Brain pericyte (primary cell): ENCODE measurements at regions not wholly inside any gene's neighbourhood (a gene's known extent, or its start where the extent isn't known, plus 50 kb on each side); places are given as distances from the start of the nearest gene placed in this dataset.

ENCODE experiments used
- DNase-seq: peaks from one replicate; pipeline ENCODE4 v3.0.0-alpha.2; 2012; ENCODE audit warnings: low read depth, low spot score

DNA sequence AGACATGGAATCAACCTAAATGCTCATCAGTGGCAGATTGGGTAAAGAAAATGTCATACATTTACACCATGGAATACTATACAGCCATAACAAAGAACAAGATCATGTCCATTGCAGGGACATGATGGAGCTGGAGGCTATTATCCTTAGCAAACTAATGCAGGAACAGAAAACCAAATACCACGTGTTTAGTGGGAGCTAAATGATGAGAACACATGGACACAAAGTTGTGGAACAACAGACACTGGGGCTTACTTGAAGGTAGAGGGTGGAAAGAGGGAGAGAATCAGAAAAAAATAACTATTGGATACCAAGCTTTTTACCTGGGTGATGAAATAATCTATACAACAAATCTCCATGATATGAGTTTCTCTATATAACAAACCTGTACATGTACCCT, 701.3 kb downstream of the TBC1D32 start:
- DNase-seq, result no peak

DNA sequence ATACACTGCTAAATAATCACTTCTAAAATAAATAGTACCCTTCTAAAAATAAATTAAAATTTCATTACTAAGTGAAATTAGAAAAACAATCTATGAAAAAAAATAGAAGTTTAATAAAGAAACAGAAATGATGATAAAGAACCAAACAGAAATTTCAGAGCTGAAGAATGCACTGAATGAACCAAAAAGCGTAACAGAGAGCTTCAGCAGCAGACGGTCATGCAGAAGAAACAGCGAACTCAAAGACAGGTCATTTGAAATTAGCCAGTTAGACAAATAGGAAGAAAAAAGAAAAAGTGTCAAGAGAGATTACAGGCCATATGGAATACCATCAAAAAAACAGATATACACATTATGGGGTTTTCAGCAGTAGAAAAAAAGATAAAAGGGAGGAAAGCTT, 706.7 kb downstream of the TBC1D32 start:
- no peak for DNase-seq

DNA sequence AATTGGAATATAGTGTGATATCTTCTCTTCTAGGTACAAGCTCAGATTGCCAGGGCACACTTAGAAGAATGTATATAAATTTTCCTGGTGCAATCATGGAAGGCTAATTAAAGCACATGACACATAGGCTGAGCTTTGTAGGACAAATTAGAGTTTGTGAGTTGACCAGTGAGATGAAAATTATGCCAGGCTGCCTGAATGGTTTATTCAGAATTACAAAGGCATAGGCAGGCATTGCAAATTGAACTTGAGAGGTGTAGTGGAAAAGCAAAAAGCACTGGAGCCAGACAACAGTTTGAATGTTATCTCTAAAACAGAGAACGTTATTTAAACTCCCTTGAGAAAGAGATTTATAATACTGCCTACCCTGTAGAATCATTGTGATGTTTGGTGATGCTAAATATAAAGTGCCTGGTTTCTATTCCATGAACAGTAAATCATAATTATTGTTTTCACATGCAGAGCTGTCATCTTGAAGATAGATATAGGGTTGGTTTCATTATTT, 712.1 kb downstream of the TBC1D32 start:
- no peak for DNase-seq

DNA sequence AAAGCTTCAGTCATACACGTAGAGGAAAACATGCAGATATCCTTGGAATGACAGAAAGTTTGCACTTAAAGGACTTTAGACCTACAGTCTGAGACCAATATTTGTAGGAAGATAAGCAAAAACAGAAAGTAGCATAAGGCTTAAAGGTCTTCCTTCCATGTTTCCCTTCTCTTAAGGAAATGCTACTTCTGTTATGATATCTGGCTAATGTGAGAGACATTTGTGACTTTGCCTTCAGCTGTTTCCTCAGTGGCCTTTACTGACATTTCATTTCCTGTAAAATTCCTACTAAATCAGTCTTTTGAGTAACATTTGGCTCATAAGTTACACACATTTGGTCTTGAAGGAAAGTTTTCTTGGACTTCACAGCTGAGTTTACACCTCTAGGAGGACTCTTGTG, 713.4 kb downstream of the TBC1D32 start:
- no peak for DNase-seq

DNA sequence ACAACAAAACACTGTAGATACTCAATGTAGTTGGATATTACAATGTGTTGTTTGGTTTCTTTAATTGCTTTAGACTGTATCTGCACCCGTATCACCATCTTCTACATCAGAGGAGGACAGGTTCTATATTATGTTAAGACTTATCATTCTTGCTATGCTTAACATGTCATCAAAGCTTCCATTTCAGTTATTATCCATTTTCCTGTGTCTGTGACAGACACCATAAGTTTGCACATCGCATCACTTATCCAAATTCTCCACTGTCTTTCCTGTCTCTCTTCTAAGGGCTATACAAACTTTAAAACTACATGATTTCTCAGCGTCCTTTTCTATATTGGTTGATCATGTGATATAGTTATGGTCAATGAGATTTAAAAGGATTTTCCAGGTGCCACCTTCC, 719.0 kb downstream of the TBC1D32 start:
- no peak for DNase-seq

DNA sequence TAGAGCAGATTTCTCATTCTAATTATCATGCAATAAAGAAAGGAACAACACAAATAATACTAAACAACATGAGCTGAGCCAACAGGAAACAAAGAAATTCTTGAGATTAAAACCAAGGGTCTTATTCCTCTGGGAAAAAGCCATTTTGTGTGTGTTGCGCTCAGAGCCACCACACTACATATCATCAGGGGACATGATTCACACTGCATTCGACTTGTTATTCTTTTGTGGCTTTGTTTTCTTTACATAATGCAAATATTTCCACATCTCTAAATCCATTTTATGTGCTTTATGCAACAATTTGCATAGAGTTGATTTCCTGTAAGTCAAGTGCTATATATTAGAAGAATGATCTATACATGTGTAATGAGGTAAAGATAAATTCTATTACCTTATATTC, 719.6 kb downstream of the TBC1D32 start:
- no peak for DNase-seq

DNA sequence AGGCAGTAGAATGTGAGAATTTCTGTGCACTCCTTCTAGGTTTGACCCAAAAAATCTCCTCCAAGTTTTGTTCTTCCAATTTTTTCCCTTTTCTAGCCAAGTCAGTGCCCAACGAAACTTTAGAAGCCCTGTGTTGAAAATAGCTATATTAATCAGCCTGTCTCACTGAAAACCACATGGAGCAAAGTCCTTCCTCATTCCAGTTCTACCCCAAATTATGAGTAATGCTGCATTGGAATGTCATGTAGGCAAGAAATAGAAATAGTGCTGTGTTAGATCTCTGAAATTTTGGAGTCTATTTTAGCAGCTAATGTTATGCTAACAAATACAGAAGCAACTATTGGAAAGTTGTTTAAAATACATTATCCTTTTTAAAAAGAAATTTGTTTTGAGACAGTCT, 725.5 kb downstream of the TBC1D32 start:
- no peak for DNase-seq

DNA sequence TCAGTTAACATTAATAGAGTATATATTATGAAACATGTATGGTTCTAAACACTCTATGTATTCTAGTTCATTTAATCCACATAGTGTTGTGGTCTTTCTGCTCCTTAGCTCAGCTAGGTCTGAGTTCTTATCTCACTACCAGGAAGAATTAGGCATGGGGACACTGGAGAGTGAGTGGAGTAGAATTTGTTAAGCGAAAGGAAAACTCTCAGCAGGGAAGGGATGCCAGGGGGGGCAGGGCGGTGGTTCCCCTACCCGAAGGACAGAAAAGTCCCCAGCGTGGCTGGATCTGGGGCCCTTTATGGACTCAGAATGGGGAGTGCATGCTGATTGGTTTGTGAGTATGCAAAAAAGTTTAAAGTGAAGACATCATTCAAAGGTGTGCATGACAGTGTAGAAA, 727.5 kb downstream of the TBC1D32 start:
- DNase-seq, result no peak

DNA sequence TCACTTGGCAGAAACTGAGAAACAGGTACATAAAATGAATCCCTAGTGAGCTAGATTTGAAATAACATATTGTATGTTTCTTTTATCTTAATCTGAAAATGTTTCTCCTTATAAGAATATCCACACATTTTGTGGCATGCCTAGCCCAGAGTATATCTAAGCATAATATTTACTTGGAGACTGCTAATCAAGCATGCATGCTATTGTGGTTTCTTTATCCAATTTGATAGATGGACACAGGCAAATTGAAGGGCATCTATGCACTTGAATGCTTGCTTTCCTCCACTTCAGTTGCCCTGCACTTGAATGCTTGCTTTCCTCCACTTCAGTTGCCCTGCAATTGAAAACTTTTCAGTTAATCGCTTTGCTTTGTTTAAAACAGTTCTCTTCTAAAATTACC, 729.8 kb downstream of the TBC1D32 start:
- DNase-seq, result no peak

DNA sequence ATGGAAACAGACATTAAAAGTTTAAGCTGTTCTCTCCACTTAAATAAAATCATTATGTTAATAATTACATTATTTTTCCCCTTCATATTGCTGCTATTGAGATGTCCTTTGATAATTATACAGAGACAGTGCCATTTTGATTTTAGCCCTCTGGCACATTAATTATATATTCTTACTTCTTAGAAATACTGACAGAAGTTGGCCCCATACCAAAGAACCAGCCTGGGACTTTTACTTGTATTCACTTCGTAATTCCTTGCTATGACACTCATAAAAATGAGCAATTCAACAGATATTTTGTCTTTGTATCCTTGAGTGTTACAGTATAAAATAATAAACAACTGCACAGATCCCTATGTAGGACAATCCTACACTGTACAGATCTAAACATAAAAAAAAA, 743.7 kb downstream of the TBC1D32 start:
- no peak for DNase-seq

DNA sequence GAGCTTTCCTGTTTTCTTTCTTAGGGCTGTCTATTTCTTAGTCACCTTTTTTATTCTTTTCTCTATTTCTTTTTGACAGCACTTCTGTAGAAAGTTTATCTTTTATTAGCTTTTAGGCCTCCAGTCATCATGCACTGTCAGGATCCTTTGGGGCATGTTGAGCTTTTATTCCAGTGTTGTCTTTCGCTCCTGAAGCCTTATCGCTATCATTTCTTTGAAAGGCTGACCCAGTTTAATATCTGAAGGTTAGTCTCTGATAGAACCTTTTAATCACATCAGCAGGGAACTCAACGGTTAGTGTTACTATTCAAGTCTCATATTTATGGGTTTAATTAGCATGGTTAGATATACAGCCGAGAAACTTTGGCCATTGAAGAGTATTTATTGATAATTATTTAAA, 745.9 kb downstream of the TBC1D32 start:
- DNase-seq, result no peak

DNA sequence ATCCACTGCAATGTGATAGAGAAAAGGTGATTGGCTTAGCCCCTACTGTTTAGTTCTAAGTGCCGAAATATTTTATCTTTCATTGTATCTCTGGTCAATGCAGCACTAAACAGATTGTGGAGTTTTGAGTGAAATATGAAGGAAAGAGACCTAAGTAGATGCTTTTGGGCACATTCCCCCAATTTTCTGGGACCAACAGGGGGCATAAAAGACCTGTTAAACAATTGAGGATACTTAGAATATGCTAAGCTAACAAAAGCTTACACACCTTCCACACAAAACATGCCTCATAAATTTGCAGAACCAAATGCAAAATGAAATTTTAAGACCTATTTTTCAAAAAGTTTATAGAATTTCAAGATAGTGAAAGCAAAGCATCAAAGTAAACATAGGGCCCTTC, 746.9 kb downstream of the TBC1D32 start:
- DNase-seq, result no peak

DNA sequence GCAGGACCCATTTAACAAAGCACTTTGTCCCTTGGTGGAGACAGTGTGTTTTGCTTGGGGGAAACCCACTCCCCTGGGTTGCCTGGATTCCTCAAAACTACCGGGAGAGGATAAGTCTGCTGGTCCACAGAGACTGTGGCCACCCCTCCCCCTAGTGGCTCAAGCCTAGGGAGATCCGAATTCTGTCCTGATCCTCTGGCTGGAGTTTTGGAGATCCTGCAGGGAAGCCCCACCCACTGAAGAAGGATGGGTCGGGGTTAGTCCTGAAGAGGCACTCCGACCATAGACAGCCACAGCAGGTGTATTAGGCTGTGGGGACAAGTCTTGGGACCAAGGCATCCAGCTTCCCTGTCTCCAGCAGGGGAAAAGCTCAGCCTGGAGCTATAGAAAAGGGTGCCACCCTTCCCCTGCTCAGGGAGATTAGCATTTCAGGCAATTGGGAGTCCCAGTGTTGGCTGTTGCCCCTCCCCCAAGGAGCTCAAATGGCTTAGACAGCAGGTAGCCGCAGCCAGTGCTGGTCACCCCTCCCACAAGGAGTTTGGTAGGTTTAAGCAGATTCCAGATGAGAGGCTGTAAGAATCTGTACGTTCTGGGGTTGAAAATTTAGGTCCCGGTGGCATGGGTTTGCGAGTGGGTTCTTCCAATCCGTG, 750.0 kb downstream of the TBC1D32 start:
- DNase-seq, result no peak

DNA sequence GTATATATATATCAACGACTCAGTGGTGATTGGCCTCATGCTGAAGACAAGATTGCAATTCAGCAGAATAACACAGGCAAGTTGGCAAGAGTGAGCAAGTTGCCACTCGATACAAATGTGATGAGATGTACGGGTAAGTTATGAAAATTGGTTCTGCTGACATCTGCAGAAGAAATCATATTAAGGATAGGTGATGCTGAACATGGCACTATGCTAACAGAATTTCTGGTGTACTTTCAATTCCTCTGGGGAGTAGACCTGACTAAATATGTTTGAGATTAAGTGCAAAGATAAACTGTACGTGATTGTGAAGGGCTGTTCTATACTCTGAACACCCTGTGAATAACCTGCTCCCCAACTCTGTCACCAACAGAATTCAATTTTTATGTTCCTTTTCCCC, 758.2 kb downstream of the TBC1D32 start:
- no peak for DNase-seq

DNA sequence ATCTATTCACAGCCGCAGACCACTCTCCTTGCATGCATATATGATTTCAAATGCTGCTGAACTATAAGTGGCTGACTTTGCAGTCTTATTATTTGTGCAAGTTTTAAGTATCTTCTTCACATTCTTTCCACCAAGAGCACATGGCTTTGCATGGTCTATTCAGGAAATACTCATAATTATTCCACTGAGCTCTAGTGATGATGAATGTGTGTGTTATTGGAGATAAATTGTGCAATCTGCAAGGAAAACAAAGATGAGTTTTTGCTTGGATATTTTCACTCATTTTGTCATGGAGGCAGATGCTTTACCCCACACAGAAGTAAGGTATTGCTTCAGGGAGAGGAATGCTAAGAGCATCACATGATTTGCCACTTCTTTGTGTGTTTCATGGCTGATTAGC, 764.6 kb downstream of the TBC1D32 start:
- no peak for DNase-seq

DNA sequence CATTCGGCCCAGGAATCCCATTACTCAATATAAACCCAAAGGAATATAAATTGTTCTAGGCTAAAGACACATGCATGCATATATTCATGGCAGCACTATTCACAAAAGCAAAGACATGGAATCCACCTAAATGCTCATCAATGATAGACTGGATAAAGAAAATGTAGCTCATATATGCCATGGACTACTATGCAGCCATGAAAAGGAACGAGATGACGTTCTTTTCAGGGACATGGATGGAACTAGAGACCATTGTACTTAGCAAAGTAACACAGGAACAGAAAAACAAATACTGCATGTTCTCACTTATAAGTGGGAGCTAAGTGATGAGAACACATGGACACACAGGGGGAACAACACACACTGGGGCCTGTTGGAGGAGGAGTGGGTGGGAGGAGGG, 769.5 kb downstream of the TBC1D32 start:
- no peak for DNase-seq

DNA sequence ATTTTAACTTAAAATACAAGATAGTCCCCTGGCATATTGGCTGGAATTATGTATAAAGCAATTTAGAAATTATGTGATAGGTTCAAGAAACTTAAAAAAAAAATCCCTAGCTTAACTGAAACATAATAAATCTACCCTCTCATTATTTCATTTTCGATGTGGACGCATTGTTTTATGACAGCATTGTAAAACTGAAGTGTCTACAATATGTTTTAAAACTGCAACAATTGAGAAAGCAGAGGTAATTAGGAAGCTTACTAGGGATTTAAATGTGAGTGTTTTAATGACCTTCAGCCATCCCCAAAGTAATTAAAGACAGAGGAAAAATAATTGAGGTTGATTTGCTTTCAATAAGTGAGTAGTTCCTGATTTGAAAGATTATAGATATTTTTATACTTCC, 776.0 kb downstream of the TBC1D32 start:
- DNase-seq, result no peak

DNA sequence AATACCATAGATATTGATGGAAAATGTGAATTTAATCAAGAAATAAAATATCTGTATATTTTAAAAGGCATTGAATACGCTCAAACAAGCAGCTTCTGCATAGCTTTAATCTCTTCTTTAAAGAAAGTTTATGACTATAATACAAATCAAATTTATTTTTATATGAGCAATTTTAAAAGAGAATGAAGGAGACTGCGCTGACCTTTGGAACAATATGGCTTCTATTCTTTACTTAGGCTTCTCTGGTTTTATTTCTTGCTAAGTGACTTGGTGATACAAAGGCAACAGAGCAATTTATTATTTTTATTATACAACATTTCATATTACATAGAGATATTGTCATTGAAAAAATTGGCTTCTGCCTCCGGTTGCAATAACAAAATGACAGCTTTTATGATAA, 776.7 kb downstream of the TBC1D32 start:
- no peak for DNase-seq

DNA sequence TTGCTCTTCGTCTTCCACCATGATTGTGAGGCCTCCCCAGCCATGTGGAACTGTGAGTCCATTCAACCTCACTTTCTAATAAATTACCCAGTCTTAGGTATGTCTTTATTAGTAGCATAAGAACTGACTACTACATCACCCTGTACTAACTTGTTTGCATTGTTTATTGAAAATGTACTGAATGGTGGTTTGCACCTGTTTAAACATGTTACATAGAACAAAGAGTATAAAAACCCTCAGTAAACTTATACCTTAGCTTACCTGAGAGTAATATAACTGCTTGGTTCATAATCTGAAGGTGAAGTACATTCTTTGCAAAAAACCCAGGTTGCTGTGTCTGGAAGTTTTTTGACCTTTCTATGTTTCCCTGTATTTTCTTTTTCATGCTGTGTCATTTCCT, 777.8 kb downstream of the TBC1D32 start:
- DNase-seq, result no peak

DNA sequence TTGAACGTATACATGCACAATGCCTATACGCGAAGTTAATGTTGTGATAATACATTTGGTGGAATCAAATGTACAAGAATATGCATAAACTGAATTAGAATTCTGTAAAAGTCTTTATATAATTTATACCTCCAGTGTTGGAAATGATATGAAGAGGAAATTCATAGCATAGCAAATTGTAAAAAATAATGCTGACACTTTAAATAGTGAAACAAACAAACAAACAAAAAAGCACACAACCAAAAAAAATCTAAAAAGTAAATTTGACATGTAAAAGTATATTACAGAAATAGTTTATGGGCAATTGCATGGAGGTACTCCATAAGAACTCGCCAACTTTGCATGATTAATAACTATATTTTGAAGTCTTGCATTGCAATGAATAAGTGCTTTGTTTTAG, 780.9 kb downstream of the TBC1D32 start:
- DNase-seq, result no peak

DNA sequence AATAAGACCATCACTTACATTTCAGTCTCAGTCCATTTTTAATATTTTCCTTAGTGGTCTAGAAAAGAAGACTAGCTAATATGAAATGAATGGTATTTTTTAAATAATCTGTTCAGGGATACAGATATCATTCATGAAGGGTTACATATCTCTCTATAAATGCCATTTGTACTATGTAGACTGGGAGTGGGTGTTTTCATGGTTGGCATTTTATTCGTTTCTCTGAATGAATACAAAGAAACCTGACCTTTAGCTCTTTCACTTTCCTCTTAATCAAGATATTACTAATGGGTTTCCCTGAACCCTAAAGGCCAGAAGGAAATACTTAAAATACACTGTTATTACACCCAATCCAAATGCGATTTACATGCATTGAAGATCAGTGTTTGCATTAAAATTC, 788.9 kb downstream of the TBC1D32 start:
- no peak for DNase-seq

DNA sequence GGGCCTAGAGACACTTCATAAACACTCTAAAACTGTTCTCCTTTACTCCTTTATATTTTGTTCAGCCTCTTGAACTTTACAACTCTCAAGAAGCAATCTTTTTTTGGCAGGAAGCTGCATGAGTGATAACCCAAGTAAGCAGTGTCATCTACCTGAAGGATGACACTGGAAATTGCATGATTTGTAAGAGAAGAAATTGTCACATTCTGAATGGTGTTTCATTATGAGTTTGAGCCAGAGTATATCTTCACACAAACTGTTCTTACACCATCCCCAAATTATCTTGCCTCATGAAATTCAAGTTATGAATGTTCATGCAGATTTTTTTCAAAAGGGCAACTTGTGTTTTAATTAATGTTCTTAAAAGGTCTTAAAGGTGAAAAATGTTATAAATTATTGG, 799.3 kb downstream of the TBC1D32 start:
- no peak for DNase-seq

DNA sequence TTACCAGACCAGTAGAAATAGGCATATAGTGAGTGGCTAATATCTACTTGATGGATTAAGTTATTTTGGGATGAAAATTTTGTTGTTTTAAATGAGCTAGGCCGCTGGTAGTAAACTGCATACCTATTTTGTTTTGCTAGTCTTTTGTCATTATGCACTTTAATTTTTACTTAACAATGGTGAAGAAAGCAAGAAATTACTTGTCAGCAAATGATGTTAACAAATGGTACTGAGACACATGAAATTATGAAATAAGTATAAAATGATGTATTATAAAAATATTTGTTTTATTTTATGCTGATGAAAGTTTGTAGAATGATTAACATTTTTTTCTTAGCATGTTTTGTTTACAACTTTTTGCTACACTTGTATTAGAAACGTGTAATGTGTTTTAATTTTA, 807.7 kb downstream of the TBC1D32 start:
- DNase-seq, result no peak

DNA sequence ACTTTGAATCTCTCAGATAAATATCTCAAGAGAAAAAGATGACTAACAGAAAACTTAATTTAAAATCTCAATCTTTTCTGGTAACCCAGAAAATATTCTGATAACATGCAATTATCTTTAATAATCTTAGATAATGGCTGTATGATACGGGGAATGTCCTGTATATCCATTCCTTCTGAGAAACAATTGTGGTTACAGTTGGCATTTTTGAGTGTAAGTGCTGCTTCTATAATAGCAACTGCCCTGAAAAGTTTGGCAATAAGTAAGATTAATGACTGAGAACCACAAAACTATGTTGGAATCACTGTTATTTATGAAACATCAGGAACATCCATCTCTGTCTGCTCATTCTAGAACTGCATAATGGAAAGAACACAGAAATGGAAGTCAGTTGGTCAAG, 819.7 kb downstream of the TBC1D32 start:
- DNase-seq, result no peak
